ENCODE measurements at regions not wholly inside any gene's neighbourhood (a gene's known extent, or its start where the extent isn't known, plus 50 kb on each side); places are given as distances from the start of the nearest gene placed in this dataset.

- H3K4me3 ChIP-seq (ENCODE audit: low read depth, low read length) = no peak overlapping the region
- TF ChIP-seq CTCF (IDR thresholded peaks at IDR 0.05; ENCODE audit: low read depth, low read length, missing control alignments) = no peak
- H3K36me3 ChIP-seq (replicated peaks) = no peaks in the 10 kb centered on the region
- H3K27me3 ChIP-seq (replicated peaks) = no peaks in the 10 kb centered on the region
- in situ Hi-C loops (cut with HindIII; ENCODE audit: low pct_ligation_motif_present, low sequenced_read_pairs) = no loop called here
- no peak overlapping the region for H3K27ac ChIP-seq
- DNase-seq = no peak
Measured at GRCh38 chrX:42442745-42443144, 335.2 kb downstream of the PPP1R2C start.

DNA sequence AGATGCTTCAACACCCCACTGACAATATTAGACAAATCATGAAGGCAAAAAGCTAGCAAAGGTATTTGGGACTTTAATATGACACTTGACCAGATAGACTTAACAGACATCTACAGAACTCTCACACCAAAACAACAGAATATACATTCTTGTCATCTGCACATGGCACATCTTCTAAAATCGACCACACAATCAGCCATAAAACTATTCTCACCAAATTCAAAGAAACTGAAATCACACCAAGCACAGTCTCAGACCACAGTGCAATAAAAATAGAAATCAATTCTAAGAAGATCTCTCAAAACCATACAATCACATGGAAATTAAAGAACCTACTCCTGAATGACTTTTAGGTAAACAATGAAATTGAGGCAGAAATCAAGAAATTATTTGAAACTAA is 340.8 kb downstream of the PPP1R2C start:
- H3K4me3 ChIP-seq (ENCODE audit: low read depth, low read length) = no peak overlapping the region
- no peaks in the 10 kb centered on the region for H3K36me3 ChIP-seq (replicated peaks)
- DNase-seq = no peak
- in situ Hi-C loops (cut with HindIII; ENCODE audit: low pct_ligation_motif_present, low sequenced_read_pairs) = no loop called here
- no peaks in the 10 kb centered on the region for H3K27me3 ChIP-seq (replicated peaks)
- no peak overlapping the region for H3K27ac ChIP-seq
- TF ChIP-seq CTCF (IDR thresholded peaks at IDR 0.05; ENCODE audit: low read depth, low read length, missing control alignments) = no peak

GRCh38 chrX:42434458-42435166 is 343.4 kb downstream of the PPP1R2C start:
- no peak overlapping the region for H3K4me3 ChIP-seq (ENCODE audit: low read depth, low read length)
- no peak for DNase-seq
- H3K27ac ChIP-seq = no peak overlapping the region
- in situ Hi-C loops (cut with HindIII; ENCODE audit: low pct_ligation_motif_present, low sequenced_read_pairs) = no loop called here
- no peaks in the 10 kb centered on the region for H3K27me3 ChIP-seq (replicated peaks)
- TF ChIP-seq CTCF (IDR thresholded peaks at IDR 0.05; ENCODE audit: low read depth, low read length, missing control alignments) = no peak
- no peaks in the 10 kb centered on the region for H3K36me3 ChIP-seq (replicated peaks)

- in situ Hi-C loops (cut with HindIII; ENCODE audit: low pct_ligation_motif_present, low sequenced_read_pairs) = no loop called here
- Histone ChIP-seq H3K27me3 (replicated peaks) (no peaks in the 10 kb centered on the region), H3K4me3 (ENCODE audit: low read depth, low read length) (no peak overlapping the region), H3K27ac (no peak overlapping the region), H3K36me3 (replicated peaks) (no peaks in the 10 kb centered on the region)
- TF ChIP-seq CTCF (IDR thresholded peaks at IDR 0.05; ENCODE audit: low read depth, low read length, missing control alignments) = no peak
- DNase-seq = no peak
Measured at GRCh38 chrX:42432552-42432951, 345.4 kb downstream of the PPP1R2C start.

GRCh38 chrX:42422961-42423360 is 355.0 kb downstream of the PPP1R2C start:
- no peak overlapping the region for H3K4me3 ChIP-seq (ENCODE audit: low read depth, low read length)
- no peak for TF ChIP-seq CTCF (IDR thresholded peaks at IDR 0.05; ENCODE audit: low read depth, low read length, missing control alignments)
- H3K27me3 ChIP-seq (replicated peaks) = no peaks in the 10 kb centered on the region
- H3K36me3 ChIP-seq (replicated peaks) = no peaks in the 10 kb centered on the region
- DNase-seq = no peak
- H3K27ac ChIP-seq = no peak overlapping the region
- in situ Hi-C loops (cut with HindIII; ENCODE audit: low pct_ligation_motif_present, low sequenced_read_pairs) = no loop called here

- H3K27ac ChIP-seq = no peak overlapping the region
- in situ Hi-C loops (cut with HindIII; ENCODE audit: low pct_ligation_motif_present, low sequenced_read_pairs) = no loop called here
- DNase-seq = no peak
- H3K27me3 ChIP-seq (replicated peaks) = no peaks in the 10 kb centered on the region
- H3K4me3 ChIP-seq (ENCODE audit: low read depth, low read length) = no peak overlapping the region
- no peak for TF ChIP-seq CTCF (IDR thresholded peaks at IDR 0.05; ENCODE audit: low read depth, low read length, missing control alignments)
- no peaks in the 10 kb centered on the region for H3K36me3 ChIP-seq (replicated peaks)
Measured at GRCh38 chrX:42420426-42420825, 357.5 kb downstream of the PPP1R2C start.
